T-helper 17 cell (primary cell): ENCODE measurements at regions not wholly inside any gene's neighbourhood (a gene's known extent, or its start where the extent isn't known, plus 50 kb on each side); places are given as distances from the start of the nearest gene placed in this dataset.

Experiments used
- ATAC-seq: fragments of 150-1000 bp; cut with Tn5 transposase; 2 replicates; pipeline ENCODE4 v1.10.0; 2021; ENCODE audit warnings: mild to moderate bottlenecking, moderate library complexity
- DNase-seq, 3 donors: peaks; one replicate each; pipeline versions ENCODE4 v3.0.0 to v3.0.0-alpha.2; 2020 to 2021
- H3K9me3 ChIP-seq: one replicate; pipeline ENCODE4 v1.7.0; 2013; ENCODE audit warnings: low read length, mild to moderate bottlenecking; ENCODE audit not compliant: control insufficient read depth, poor library complexity, severe bottlenecking
- H3K27ac Mint-ChIP-seq: one replicate; pipeline ENCODE4 v1.8.0; 2022; ENCODE audit warnings: mild to moderate bottlenecking, moderate library complexity, mixed read lengths
- H3K27me3 Mint-ChIP-seq: one replicate; pipeline ENCODE4 v1.8.0; 2022; ENCODE audit warnings: mixed read lengths
- H3K36me3 Mint-ChIP-seq: one replicate; pipeline ENCODE4 v1.8.0; 2022; ENCODE audit warnings: low read depth, mixed read lengths
- H3K4me1 Mint-ChIP-seq: one replicate; pipeline ENCODE4 v1.8.0; 2022; ENCODE audit warnings: mild to moderate bottlenecking, mixed read lengths
- H3K4me3 Mint-ChIP-seq: one replicate; pipeline ENCODE4 v1.8.0; 2022; ENCODE audit warnings: mild to moderate bottlenecking, moderate library complexity, mixed read lengths

DNA sequence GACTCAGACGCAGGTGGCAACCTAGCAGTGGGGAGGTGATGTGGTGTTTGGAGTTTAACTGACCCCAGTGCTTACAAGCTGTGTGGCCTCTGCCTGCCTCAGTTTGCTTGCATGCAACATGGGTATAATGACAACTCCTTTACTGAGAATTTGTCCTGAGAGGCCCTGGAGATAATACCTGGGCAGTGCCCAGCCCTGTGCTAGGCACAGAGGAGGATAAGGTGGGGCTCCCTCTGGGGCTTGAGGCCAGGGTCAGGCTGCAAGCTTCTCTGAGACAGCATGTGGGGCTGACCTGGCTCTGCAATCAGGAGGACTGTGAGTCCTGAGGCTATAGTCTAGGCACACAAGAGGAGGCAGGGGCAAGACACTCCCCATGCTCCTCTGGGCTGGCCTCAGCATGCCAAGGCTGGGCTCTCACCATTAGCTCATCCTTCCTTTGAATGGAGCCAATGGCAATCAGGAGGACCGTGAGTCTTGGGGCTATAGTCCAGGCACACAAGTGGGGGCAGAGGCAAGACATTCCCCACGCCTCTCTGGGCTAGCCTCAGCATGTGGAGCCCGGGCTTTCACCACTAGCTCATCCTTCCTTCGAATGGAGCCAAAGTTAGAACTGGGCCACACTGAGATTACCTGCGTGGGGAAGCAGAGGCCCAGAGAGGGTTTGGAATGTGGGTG, 147.9 kb downstream of the RPS24 start:
- H3K27me3 Mint-ChIP-seq = peaks cover 31% of the 10 kb centered on the region
- ATAC-seq (no peak), DNase-seq (no peak)
- no peak overlapping the region for H3K4me3 Mint-ChIP-seq
- peaks cover 2% of the 10 kb centered on the region for H3K36me3 Mint-ChIP-seq
- no peak overlapping the region for H3K27ac Mint-ChIP-seq
- peaks cover 4% of the 10 kb centered on the region for H3K4me1 Mint-ChIP-seq
- no peaks in the 10 kb centered on the region for H3K9me3 ChIP-seq

DNA sequence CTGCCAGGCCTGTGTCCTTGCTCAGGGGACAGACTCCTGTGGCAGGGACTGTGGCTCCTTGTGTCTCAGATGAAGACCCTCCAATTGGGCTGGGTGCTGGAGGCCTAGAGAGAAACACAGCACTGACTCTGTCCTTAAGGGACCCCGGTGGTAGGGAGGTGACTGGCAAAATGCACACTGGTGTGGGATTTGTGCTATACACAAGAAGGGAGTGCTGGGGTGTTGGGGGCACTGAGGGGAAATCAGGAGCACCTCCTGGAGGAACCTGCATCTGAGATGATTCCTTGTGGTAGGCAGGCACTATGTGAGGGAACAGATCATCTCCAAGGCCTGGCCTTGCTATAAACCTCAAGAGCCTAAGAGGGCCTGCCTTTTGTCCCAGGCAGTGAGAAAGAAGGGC, 149.2 kb downstream of the RPS24 start:
- DNase-seq (no peak), ATAC-seq (no peak)
- no peaks in the 10 kb centered on the region for H3K9me3 ChIP-seq
- Mint-ChIP-seq H3K36me3 (peaks cover 2% of the 10 kb centered on the region), H3K27me3 (peaks cover 31% of the 10 kb centered on the region), H3K4me1 (peaks cover 4% of the 10 kb centered on the region), H3K27ac (no peak overlapping the region), H3K4me3 (no peak overlapping the region)

DNA sequence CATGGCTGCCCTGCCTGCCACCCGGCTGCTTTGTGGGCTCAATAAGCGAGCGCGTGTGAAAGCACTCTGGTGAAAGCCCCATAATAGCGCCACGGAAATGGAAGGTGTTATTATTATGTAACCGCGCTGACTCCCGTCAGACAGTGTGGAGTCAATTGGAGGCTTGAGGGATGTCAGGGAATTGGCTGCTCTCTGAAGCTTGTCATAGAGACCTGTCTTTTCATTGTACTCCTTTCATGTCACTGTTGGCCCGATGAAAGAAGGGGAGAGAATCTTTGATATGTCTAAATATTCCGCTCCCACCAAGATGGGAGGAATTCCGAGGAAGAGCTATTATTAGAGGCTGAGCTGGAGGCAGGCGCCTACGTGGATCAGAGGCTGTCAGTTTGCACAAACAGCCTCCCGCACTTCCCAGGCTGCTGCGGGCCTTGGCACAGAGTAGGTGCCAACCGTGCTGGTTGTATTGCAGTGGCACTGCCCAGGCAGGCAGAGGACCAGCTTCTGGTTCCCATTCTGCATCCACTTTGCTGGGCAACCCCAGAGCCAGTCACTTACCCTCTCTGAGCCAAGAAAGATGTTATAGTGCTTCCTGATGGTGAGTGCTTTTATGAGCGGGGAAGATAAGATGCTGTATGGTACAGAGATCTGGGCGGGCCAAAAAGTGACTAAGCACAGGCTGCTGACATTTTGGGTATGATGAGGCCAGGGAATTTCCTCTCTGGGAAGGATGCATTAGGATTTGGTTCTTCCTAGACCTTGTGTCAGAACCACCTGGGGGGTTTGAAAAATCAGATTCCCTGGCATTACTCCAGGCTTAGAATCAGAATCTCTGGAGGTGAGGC, 151.4 kb downstream of the RPS24 start:
- no peak for DNase-seq
- Mint-ChIP-seq H3K27me3 (peaks cover 25% of the 10 kb centered on the region), H3K27ac (peak overlapping the region; percentile 47), H3K4me3 (no peak overlapping the region), H3K4me1 (peaks cover 6% of the 10 kb centered on the region), H3K36me3 (peaks cover 2% of the 10 kb centered on the region)
- H3K9me3 ChIP-seq = no peaks in the 10 kb centered on the region
- ATAC-seq = no peak

DNA sequence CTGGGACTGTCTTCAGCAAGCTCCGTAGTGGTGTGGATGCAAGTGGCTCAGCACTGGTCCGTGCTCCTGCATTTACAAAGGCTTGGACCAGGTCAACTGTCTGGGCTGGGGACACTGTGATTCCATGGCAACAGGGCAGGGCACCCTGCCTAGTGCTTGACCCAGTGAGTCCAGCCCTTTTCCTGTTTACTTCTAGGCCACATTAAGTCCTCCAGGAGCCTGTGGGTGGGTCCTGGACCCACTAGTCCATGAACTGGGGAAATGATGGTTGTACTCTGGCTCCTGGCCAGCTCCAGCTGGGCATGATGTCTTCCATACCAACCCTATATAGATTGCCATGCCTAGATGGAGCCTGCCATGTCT, 152.0 kb downstream of the RPS24 start:
- Mint-ChIP-seq H3K4me1 (peaks cover 6% of the 10 kb centered on the region), H3K27me3 (peaks cover 23% of the 10 kb centered on the region), H3K27ac (no peak overlapping the region), H3K36me3 (peaks cover under 1% of the 10 kb centered on the region), H3K4me3 (no peak overlapping the region)
- no peak for ATAC-seq
- DNase-seq = no peak
- H3K9me3 ChIP-seq = no peaks in the 10 kb centered on the region

DNA sequence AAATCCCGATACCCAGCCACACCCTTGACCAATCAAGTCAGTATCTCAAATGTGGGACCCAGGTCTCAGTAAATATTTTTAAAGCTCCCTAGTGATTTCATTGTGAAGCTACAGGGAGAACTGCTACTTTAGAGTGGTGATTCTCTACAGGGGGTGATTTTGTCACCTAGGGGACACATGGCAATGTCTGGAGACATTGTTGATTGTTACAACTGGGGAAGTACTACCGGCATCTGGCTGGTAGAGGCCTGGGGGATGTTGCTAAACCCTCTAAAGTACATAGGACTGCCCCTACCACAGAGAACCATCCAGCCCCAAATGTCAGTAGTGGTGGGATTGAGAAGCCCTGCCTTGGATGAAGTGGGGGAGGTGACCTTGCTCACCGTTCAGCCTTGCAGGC, 152.9 kb downstream of the RPS24 start:
- DNase-seq (no peak), ATAC-seq (no peak)
- Mint-ChIP-seq H3K4me3 (no peak overlapping the region), H3K27me3 (peaks cover 15% of the 10 kb centered on the region), H3K4me1 (peaks cover 6% of the 10 kb centered on the region), H3K27ac (no peak overlapping the region), H3K36me3 (no peaks in the 10 kb centered on the region)
- no peaks in the 10 kb centered on the region for H3K9me3 ChIP-seq

DNA sequence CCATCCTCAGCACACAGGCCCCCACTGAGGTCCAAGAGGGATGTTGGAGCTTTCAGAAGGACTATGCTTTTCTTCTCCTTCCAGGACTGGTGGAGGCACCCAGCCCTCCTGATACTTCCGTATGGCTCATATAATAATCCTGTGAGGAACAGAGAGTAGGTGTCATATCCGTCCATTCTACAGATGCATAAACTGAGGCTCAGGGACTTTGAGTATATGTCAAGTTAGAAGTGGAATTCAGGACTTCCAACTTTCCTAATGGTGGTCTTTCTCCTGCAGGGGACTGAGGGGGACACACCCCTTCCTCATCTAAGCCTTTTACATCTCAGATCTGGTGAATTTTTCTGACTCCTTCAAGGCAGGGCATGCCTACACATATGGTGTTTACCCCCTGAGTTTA, 153.7 kb downstream of the RPS24 start:
- Mint-ChIP-seq H3K4me3 (no peak overlapping the region), H3K4me1 (peaks cover 6% of the 10 kb centered on the region), H3K27ac (no peak overlapping the region), H3K36me3 (no peaks in the 10 kb centered on the region), H3K27me3 (peaks cover 19% of the 10 kb centered on the region)
- no peaks in the 10 kb centered on the region for H3K9me3 ChIP-seq
- no peak for ATAC-seq
- no peak for DNase-seq

DNA sequence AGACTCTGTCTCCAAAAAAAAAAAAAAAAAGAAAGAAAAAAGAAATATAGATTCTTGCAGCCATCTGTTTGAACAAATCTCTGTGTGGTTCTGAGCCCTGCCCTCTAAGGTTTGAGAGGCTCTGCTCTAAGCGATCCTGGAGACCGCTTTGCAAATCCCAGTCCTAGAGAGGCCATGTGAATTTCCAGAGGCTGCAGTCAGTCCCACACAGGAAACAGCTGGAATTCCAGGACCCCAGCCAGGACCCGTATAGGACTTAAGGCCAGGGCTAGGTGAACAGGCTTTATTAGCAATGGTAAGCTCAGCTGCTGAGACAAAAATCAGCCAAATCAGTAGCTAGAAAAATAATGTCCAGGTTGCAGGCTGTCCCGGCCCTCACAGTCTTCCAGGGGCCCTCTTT, 154.8 kb downstream of the RPS24 start:
- Mint-ChIP-seq H3K36me3 (no peaks in the 10 kb centered on the region), H3K4me1 (peaks cover 4% of the 10 kb centered on the region), H3K4me3 (no peak overlapping the region), H3K27ac (no peak overlapping the region), H3K27me3 (peaks cover 13% of the 10 kb centered on the region)
- DNase-seq (no peak), ATAC-seq (no peak)
- H3K9me3 ChIP-seq = no peaks in the 10 kb centered on the region

DNA sequence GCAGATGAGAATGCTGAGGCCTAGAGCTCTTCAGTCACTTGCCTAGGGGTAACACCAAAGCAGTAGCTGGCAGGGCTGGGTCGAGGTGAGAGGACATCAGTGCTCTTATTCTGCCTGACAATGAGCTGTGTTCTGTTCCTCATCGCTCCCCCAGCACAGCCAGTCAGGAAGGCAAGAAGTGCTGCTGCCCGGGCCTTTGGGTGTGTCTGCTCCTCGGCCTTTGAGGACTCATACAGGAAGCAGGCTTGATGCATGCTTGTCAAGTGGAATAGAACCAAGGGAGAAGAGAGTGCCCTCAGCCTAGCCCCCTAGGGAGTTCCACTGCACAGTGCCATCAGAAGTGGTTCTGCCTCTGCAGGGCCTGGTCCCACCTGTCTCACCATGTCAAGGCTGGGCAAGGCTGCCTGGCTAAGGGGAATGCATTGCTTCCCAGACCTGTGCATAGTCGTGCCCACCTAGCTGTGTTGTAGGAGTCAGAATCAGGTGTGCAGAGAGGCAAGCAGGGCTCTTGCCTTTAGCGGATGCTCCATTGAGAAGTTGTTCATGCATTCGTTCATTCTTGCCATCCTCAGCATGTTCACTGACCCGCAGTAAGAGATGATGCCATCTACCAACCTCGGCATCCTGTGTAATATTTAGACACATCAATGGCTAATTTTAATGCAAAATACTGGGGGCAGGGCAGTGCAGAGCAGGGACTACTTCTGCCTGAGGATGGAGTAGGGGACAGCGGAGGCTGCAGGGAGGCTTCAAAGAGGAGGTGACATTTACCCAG, 156.6 kb downstream of the RPS24 start:
- H3K9me3 ChIP-seq = no peaks in the 10 kb centered on the region
- Mint-ChIP-seq H3K4me1 (peaks cover 4% of the 10 kb centered on the region), H3K27ac (no peak overlapping the region), H3K4me3 (no peak overlapping the region), H3K27me3 (peaks cover 5% of the 10 kb centered on the region), H3K36me3 (no peaks in the 10 kb centered on the region)
- ATAC-seq = no peak
- no peak for DNase-seq

DNA sequence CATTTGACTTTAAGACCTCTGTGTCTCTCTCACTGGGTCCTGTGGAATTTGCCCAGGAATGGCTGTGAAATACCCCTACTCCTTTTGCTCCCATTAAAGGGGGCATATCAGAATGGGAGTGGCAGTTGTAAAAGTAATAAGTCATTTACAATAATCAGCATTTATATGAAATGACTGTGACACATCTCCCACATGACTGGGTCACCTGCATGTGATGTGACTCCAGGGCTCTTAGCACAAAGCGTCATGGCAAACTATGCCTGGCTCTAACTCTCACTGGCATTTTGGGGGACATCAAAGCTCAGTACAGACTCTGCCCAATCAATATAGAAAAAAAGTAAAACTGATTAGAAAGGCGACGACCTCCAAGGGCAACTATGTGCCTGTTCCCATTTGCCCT, 157.6 kb downstream of the RPS24 start:
- H3K27me3 Mint-ChIP-seq = peaks cover 5% of the 10 kb centered on the region
- peaks cover 4% of the 10 kb centered on the region for H3K4me1 Mint-ChIP-seq
- no peak overlapping the region for H3K4me3 Mint-ChIP-seq

DNA sequence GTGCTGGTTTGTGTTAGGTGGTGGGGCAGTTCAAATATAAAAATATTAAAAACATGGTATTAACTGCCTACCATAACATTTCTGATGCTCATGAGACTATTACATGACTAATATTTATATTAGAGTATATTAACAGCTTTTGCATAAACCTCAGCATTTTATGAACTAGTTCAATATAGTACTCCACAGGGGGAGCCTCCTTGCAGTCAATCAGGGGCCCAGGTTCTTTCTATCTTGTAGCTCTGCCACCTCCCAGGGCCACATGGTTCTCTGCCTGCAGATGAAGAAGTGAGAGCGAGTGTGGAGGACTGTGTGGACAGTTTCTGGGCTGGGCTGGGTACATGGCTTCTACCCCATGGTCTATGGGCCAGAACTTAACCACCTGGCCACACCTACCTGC, 159.5 kb downstream of the RPS24 start:
- Mint-ChIP-seq H3K36me3 (no peaks in the 10 kb centered on the region), H3K4me3 (no peak overlapping the region), H3K27ac (no peak overlapping the region), H3K4me1 (peaks cover 4% of the 10 kb centered on the region), H3K27me3 (peaks cover 5% of the 10 kb centered on the region)
- no peaks in the 10 kb centered on the region for H3K9me3 ChIP-seq
- DNase-seq (no peak), ATAC-seq (no peak)

More for the DNA sequence above, 157.6 kb downstream of the RPS24 start:
- ATAC-seq = no peak
- Mint-ChIP-seq H3K27ac (no peak overlapping the region), H3K36me3 (no peaks in the 10 kb centered on the region)
- no peaks in the 10 kb centered on the region for H3K9me3 ChIP-seq
- no peak for DNase-seq

DNA sequence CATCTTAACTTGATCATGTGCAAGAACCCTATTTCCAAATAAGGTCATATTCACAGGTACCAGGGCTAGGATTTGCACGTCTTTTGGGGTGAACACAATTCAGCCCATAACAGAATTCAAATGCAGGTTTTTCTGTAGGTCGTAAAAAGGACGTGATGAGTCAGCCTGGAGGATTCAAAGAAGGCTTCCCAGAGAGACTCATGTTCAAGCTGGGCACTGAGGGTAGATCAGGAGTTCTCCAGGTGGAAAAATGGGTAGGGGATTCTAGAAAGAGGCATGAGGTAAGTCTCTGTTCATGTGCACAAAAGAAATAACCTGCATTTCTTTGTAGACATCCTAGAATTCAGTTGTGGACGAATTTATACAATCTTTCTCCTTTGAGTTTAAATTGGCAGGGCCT, 160.4 kb downstream of the RPS24 start:
- H3K36me3 Mint-ChIP-seq = no peaks in the 10 kb centered on the region
- no peak for DNase-seq

DNA sequence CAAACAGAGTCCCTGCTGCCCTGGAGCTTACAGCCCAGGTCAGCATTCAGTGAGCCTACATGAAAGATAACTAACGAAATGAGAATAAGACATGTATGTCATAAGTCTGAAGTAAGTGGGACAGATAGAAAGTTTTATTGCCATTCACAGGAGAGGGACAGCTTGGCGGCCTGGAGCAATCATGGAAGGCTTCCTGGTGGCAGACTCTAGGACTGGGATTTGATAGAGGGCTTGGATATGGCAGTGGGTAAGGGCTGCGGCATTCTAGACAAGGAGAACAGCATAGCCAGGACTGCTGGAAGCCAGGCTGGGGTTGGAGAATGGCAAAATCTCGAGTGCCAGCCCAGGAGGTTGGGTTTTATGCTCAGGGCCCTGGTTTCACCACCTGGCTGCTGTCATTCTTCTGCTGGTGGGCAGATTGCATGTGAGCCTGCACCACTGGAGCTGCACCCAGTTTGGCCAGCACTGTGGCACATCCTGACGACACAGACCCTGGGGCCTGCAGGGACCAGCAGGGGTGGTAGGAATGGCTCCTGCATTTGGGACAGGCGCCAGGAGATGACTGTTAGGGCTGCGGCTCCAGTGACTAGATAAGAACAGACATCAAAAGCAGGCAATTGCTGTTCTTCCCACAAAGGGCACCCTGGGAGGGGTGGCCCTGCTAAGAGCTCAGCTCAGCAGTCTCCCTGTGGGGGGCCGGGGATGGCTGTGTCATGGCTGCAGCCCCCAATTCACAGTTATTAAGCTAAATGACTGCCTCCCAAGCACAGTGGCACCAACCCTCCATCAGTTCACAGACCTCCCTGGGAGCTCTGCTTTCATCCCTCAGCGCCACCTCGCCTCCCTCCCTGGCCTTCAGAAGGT, 161.1 kb downstream of the RPS24 start:
- ATAC-seq = no peak

More for the DNA sequence above, 160.4 kb downstream of the RPS24 start:
- peaks cover 3% of the 10 kb centered on the region for H3K4me1 Mint-ChIP-seq
- H3K4me3 Mint-ChIP-seq = no peak overlapping the region
- H3K27ac Mint-ChIP-seq = no peak overlapping the region
- no peaks in the 10 kb centered on the region for H3K9me3 ChIP-seq
- ATAC-seq = no peak
- peaks cover 5% of the 10 kb centered on the region for H3K27me3 Mint-ChIP-seq

DNA sequence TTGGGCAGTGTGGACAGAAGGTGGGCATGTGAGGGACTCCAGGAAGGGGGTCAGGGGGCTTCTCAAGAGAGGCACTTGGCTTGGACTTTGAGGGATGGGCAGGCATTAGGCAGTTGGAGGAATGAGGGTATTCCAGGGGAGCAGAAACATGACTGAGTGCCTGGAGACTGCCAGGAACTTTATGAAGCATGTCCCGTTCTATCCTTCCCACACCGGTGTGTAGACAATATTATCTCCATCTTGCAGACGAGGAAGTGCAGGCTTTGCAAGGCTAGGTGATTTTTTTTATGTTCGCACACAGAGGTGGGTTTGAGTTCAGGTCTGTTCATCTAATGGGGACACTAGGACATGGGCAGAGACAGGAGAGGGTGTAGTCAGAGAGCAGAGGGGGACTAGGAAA, 162.7 kb downstream of the RPS24 start:
- H3K4me3 Mint-ChIP-seq = no peak overlapping the region
- ATAC-seq (no peak), DNase-seq (no peak)
- H3K27me3 Mint-ChIP-seq = peaks cover 17% of the 10 kb centered on the region
- H3K36me3 Mint-ChIP-seq = no peaks in the 10 kb centered on the region
- no peak overlapping the region for H3K27ac Mint-ChIP-seq
- H3K4me1 Mint-ChIP-seq = no peaks in the 10 kb centered on the region
- H3K9me3 ChIP-seq = no peaks in the 10 kb centered on the region

More for the DNA sequence above, 161.1 kb downstream of the RPS24 start:
- Mint-ChIP-seq H3K36me3 (no peaks in the 10 kb centered on the region), H3K4me3 (no peak overlapping the region), H3K27ac (no peak overlapping the region), H3K27me3 (peaks cover 7% of the 10 kb centered on the region), H3K4me1 (no peaks in the 10 kb centered on the region)
- DNase-seq = no peak
- H3K9me3 ChIP-seq = no peaks in the 10 kb centered on the region
